Stimulated activated CD4-positive, alpha-beta T cell treated with anti-CD3 and anti-CD28 coated beads, TNF-alpha, amount 100 ng/mL, for 24 hours (primary cell): ENCODE measurements at regions not wholly inside any gene's neighbourhood (a gene's known extent, or its start where the extent isn't known, plus 50 kb on each side); places are given as distances from the start of the nearest gene placed in this dataset.

Experiments
- DNase-seq, 3 experiments: peaks; one replicate each; pipeline ENCODE4 v3.0.0-alpha.2; 2020; ENCODE audit warnings: low read depth in 3 of 3

DNA sequence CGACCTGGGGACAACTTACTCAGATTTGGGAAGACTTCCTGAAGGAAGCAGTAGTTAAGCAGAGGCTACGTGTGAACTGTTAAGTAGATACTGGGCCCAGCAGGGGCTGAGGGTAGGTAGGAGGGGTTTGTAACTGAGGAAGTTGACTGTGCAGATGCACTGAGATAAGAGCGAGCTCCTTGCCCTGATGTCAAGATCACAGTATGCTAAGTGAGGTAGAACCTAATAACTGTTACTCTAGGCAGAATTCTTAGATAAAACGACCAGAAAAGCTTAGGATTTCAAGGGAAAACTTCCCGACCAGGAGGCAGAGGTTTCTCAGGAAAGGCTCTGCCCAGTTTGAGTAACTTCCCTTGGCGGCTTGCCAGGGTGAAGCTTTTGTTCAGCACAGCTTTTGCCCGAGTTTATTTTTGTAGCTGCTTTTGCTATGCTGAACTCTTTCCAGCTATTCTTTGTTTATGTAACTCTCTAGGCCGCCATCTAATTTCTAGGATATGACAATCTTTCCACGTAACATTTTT lies 632.1 kb downstream of the DIAPH3 start:
- no peak for DNase-seq

- DNase-seq = no peak
These were observed 631.3 kb downstream of the DIAPH3 start for GRCh38 chr13:59532405-59532804.

DNA sequence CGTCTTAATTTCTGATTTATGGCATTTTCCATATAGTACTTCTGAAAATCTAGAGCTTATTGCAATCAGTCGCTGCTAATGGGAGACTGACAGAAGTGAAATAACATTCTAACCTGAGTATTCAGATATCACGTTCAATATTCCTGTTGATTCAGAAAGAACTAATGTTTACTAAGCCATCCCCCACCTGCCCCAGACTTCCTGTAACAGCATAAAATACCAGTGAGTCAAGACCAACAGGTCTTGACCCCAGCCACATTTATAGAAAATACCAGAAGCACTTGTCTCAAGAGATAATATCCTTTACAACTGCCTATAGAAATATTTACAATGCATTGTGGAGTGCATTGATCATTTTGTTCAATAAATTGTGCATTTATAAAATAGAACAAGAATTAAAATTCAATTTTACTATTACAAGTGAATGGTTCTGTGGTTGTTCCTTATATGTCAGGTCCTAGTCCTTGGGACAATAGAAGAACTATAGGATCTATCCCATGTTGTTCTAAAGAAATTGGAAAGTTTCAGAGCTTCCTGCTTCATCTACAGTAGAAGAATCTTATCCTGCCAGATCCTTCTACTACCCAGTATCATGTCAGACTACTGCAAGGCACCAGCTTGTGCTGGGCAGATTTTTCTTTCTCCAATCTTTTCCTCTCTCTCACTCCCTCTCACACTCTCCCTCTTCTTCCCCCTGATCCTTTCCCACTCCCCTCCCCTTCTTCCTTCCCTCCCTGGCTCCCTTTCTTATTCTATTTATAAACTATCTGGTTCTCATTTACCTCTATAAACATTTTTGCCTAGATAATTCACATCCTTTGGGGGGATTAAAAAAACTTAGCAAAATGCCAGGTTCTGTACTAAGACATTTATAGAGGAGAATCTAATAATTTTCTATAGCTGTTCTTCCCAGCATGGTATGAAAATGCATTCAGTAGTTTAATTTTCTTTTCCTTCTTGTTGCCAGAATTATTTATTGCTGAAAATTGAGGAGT lies 629.9 kb downstream of the DIAPH3 start:
- no peak for DNase-seq

DNA sequence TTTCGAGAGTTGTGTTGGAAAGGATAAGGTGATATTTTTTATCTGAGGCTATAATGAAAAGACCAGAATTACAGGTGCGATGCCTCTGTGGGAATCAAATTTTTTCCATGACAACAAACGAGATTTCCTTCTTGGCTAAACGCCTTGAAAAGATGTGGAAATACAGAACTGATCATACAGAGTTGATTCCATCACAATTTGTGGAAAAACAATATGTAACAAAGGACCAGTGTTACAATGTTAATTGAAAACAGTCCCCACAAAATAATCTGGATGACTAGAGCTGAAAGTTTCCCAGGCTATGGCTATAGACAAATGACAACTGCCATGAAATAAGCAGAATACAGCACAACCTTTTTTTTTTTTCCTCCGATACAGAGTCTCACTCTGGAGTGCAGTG lies 628.9 kb downstream of the DIAPH3 start:
- no peak for DNase-seq

- no peak for DNase-seq
These were observed 626.2 kb downstream of the DIAPH3 start for GRCh38 chr13:59537500-59537899.

- no peak for DNase-seq
These were observed 625.2 kb downstream of the DIAPH3 start for GRCh38 chr13:59538512-59538911.

- no peak for DNase-seq
These were observed 621.4 kb downstream of the DIAPH3 start for GRCh38 chr13:59542303-59542702.

- no peak for DNase-seq
These were observed 620.3 kb downstream of the DIAPH3 start for GRCh38 chr13:59543418-59543817.

- no peak for DNase-seq
These were observed 618.7 kb downstream of the DIAPH3 start for GRCh38 chr13:59545007-59545406.

- no peak for DNase-seq
These were observed 617.5 kb downstream of the DIAPH3 start for GRCh38 chr13:59546178-59546577.

GRCh38 chr13:59547950-59548349 lies 615.8 kb downstream of the DIAPH3 start:
- DNase-seq = no peak

DNA sequence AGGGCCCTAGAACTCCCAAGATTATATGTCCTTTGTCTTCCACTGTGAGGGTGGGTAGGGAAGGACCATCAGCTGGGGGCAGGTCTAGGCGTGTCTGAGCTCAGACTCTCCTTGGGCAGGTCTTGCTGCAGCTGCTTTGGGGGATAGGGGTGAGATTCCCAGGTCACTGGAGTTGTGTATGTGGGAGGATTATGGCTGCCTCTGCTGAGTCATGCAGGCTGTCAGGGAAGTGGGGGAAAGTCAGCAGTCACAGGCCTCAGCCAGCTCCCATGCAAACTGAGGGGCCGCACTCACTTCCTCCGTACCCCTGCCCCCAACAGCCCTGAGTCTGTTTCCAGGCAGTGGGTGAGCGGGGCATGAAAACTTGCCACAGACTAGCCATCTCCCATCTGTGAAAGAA lies 600.8 kb downstream of the DIAPH3 start:
- no peak for DNase-seq

- no peak for DNase-seq
These were observed 597.2 kb downstream of the DIAPH3 start for GRCh38 chr13:59566561-59566960.

DNA sequence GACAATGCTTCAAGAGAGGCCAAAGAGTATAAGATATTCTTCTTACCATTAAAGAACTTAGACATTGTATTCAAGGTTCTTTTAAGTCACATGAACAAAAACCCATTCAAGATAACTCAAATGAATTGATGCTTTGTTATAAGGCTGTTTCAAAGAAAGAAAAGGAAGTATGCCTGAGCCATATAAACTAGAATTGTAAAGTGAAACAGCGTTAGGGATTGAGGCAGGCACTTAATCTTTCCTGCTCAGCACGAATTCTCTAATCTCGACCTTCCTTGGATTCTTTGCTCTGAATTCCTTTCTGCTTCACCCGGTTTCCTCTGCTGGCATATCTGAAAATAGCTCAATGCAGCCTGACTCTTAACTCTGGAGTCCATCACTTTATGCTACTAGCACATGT lies 595.4 kb downstream of the DIAPH3 start:
- no peak for DNase-seq

GRCh38 chr13:59570204-59570603 lies 593.5 kb downstream of the DIAPH3 start:
- DNase-seq = no peak

DNA sequence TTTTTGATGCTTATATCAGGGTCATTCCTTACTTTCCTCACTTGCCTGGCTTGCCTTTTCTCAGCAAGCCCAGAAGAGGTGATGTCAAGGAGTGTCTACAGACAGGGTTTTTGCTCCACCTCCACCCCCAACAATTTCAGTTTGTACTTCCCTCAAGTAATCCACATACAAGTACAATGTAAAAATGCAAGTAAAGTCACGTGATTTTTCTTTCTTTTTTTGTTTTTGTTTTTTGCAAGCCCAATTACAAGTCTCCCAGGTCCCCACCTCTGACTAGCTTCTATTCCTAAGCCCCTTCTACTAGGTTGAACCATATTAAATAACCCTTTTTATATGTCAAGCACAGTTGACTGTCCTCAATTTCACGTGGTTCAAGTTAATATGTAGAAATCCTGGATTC lies 579.6 kb downstream of the DIAPH3 start:
- no peak for DNase-seq

- no peak for DNase-seq
These were observed 578.7 kb downstream of the DIAPH3 start for GRCh38 chr13:59584761-59585670.

GRCh38 chr13:59587030-59587429 lies 576.7 kb downstream of the DIAPH3 start:
- no peak for DNase-seq

- no peak for DNase-seq
These were observed 575.6 kb downstream of the DIAPH3 start for GRCh38 chr13:59587971-59588716.

DNA sequence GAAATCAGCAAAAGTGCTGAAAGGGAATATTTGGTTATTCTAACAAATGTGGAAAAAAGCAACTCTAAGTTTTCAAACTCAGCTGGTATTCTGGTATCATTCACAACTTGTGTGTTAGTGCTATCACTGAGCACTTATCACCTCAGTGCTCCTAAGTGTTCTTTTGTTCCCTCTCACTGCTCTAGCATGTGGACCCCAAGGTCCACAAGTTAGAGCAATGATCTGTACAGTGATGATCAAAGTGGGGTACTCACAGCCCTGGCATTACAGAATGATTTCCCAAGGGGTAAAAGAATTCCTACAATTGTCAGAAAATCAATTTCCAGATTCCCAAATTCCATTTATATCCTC lies 575.0 kb downstream of the DIAPH3 start:
- DNase-seq = no peak

GRCh38 chr13:59601993-59602392 lies 561.7 kb downstream of the DIAPH3 start:
- no peak for DNase-seq

DNA sequence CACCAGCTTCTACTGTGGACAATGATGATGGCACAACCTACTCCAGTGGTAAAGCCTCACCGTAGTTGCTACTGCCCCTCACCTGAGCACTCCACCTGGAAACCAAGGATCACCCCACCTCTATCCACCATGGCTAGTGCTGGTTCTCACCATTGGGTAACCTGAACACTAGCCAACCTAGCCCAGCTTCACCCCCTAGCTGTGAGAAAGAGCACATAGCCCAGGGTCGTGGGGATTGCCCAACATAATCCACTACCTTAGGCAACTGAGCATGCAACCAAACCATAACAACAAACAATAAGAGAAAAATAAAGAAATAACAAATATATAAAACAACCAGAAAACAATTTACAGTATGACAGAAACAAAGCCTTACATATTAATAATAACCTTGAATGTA lies 560.1 kb downstream of the DIAPH3 start:
- no peak for DNase-seq
